Mesenchymal stem cell (in vitro differentiated cells and primary cell): ENCODE measurements at regions not wholly inside any gene's neighbourhood (a gene's known extent, or its start where the extent isn't known, plus 50 kb on each side); places are given as distances from the start of the nearest gene placed in this dataset.
A peak's percentile ranks its signal among the peaks of the same experiment; 100 is the strongest.

Source experiments
- DNase-seq: peaks from one replicate; pipeline ENCODE4 v3.0.0-alpha.2; 2013
- H2AFZ ChIP-seq: one replicate; pipeline ENCODE4 v1.6.1; 2013; ENCODE audit warnings: low read depth, mild to moderate bottlenecking, control low read depth, inconsistent platforms, low read length, moderate library complexity
- H2AK5ac ChIP-seq: 2 replicates; pipeline ENCODE4 v1.6.1; 2013; ENCODE audit warnings: low read length, moderate library complexity, mild to moderate bottlenecking, inconsistent platforms; ENCODE audit not compliant: severe bottlenecking
- H2BK120ac ChIP-seq: one replicate; pipeline ENCODE4 v1.6.1; 2013; ENCODE audit warnings: low read depth, mild to moderate bottlenecking, inconsistent platforms, low read length, moderate library complexity
- H2BK12ac ChIP-seq, 2 experiments: one replicate each; pipeline ENCODE4 v1.6.1; 2013; ENCODE audit warnings: inconsistent platforms in 2 of 2, low read length in 2 of 2, mild to moderate bottlenecking in 2 of 2, moderate library complexity in 2 of 2, control low read depth in 1 of 2
- H2BK15ac ChIP-seq: one replicate; pipeline ENCODE4 v1.6.1; 2013; ENCODE audit warnings: mild to moderate bottlenecking, low read depth, inconsistent platforms; ENCODE audit not compliant: poor library complexity, severe bottlenecking
- H2BK5ac ChIP-seq: 2 replicates; pipeline ENCODE4 v1.6.1; 2013; ENCODE audit warnings: low read depth, mild to moderate bottlenecking, low read length, control low read depth, inconsistent platforms; ENCODE audit not compliant: poor library complexity, severe bottlenecking
- H3K14ac ChIP-seq, 2 experiments: one replicate each; pipeline ENCODE4 v1.6.1; 2013; ENCODE audit warnings: inconsistent platforms in 2 of 2, low read length in 2 of 2, control low read depth in 1 of 2, mild to moderate bottlenecking in 1 of 2, moderate library complexity in 1 of 2
- H3K18ac ChIP-seq, 2 experiments: one replicate each; pipeline ENCODE4 v1.6.1; 2013; ENCODE audit warnings: inconsistent platforms in 2 of 2, low read length in 2 of 2, control low read depth in 1 of 2, low read depth in 1 of 2, mild to moderate bottlenecking in 1 of 2
- H3K23ac ChIP-seq, 2 experiments: one replicate each; pipeline ENCODE4 v1.6.1; 2013; ENCODE audit warnings: inconsistent platforms in 2 of 2, low read length in 2 of 2, mild to moderate bottlenecking in 2 of 2, moderate library complexity in 2 of 2, control low read depth in 1 of 2
- H3K27ac ChIP-seq: 2 replicates; pipeline ENCODE4 v1.5.1; 2013; ENCODE audit warnings: mild to moderate bottlenecking, moderate library complexity, low read length, control low read depth, inconsistent platforms; ENCODE audit not compliant: poor library complexity, severe bottlenecking
- H3K27me3 ChIP-seq, 2 experiments: 2 replicates each; pipeline versions ENCODE4 v1.6.1 to v1.7.0; 2013; ENCODE audit warnings: low read length in 2 of 2, mild to moderate bottlenecking in 2 of 2, moderate library complexity in 2 of 2, control low read depth in 1 of 2, inconsistent platforms in 1 of 2; ENCODE audit not compliant: control insufficient read depth in 1 of 2, insufficient read depth in 1 of 2
- H3K36me3 ChIP-seq, 2 experiments: 2 replicates each; pipeline versions ENCODE4 v1.6.1 to v1.7.0; 2013; ENCODE audit warnings: low read length in 2 of 2, control low read depth in 1 of 2, inconsistent platforms in 1 of 2, low read depth in 1 of 2, mild to moderate bottlenecking in 1 of 2; ENCODE audit not compliant: insufficient read depth in 2 of 2, control insufficient read depth in 1 of 2
- H3K4ac ChIP-seq, 2 experiments: one replicate each; pipeline ENCODE4 v1.6.1; 2013; ENCODE audit warnings: inconsistent platforms in 2 of 2, low read length in 2 of 2, mild to moderate bottlenecking in 2 of 2, moderate library complexity in 2 of 2, control low read depth in 1 of 2, low read depth in 1 of 2
- H3K4me1 ChIP-seq: 2 replicates; pipeline ENCODE4 v1.6.1; 2013; ENCODE audit warnings: low read depth, low read length, control low read depth; ENCODE audit not compliant: control insufficient read depth, insufficient read depth
- H3K4me2 ChIP-seq: 2 replicates; pipeline ENCODE4 v1.6.1; 2013; ENCODE audit warnings: low read length, mild to moderate bottlenecking, inconsistent platforms; ENCODE audit not compliant: poor library complexity, severe bottlenecking
- H3K4me3 ChIP-seq, 2 experiments: 2 replicates each; pipeline versions ENCODE4 v1.5.1 to v1.7.0; 2013; ENCODE audit warnings: low read length in 2 of 2, mild to moderate bottlenecking in 2 of 2, control low read depth in 1 of 2, low read depth in 1 of 2; ENCODE audit not compliant: insufficient read depth in 1 of 2
- H3K79me1 ChIP-seq: replicated peaks from 2 replicates; pipeline ENCODE4 v1.6.1; 2013; ENCODE audit warnings: mild to moderate bottlenecking, control low read depth, low read length, inconsistent platforms; ENCODE audit not compliant: poor library complexity, severe bottlenecking
- H3K9ac ChIP-seq: 2 replicates; pipeline ENCODE4 v1.7.0; 2013; ENCODE audit warnings: mild to moderate bottlenecking, low read length, moderate library complexity
- H3K9me3 ChIP-seq: 2 replicates; pipeline ENCODE4 v1.7.0; 2013; ENCODE audit warnings: mild to moderate bottlenecking, low read length; ENCODE audit not compliant: control insufficient read depth
- H4K8ac ChIP-seq: one replicate; pipeline ENCODE4 v1.6.1; 2013; ENCODE audit warnings: inconsistent platforms, mild to moderate bottlenecking, low read length, moderate library complexity
- H4K91ac ChIP-seq: one replicate; pipeline ENCODE4 v1.6.1; 2013; ENCODE audit warnings: mild to moderate bottlenecking, low read length, inconsistent platforms
- WGBS: methylation state at CpG from one replicate; pipeline ENCODE4 v1.1.7; 2013; ENCODE audit warnings: mixed read lengths; 5-methylcytosine and 5-hydroxymethylcytosine counted together

DNA sequence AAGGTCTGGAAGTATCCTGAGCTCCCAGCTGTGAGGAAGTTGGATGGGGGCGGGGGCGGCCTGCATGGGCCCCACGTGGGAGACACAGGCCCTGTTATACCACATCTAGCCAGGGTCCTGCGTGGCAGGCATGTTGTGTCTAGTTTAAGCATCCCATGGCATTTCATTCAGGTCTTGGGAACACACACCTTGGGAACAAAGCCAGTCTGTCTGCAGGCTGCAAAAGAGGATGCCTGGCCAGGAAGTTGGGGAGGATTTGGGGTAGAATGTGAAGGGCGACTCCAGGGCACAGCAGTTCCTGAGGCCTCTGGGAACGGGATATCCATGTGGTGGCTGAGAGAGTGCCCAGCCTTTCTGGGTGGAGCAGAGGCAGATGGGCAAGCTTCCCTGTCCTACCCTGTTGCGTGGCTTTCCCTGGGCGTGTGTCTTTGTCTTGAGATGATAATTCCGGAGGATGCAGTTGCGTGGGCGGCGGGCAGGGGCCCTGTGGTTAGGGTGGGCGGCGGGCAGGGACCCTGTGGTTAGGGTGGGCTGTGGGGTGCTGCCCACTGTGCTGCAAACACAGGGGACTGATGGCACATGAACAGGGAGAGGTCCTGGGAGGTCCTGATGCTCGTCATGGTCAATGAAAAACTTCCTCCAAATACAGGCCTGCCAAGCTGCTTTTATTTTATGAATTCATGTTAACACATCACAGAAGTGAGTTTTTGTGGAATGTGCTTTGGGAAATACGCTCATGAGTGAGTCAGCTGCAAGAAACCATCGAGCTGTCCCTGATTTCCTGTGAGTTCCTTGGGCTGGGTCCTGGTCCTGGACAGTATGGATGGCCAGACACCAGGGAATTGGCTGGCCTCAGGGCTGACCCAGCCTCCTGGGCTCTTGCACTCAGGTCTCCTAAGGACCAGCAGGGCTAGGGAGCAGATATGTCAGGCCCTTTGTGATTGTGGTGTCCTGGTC, 90.0 kb upstream of the HS6ST1 start:
- 71% methylated on average over 16 of the region's 17 CpGs for WGBS
- Histone ChIP-seq H4K91ac (peak overlapping the region; percentile 55), H3K9me3 (no peaks in the 10 kb centered on the region), H2BK120ac (peak overlapping the region; percentile 83), H3K27ac (no peak overlapping the region), H2BK15ac (peak overlapping the region; percentile 37), H3K4ac (peak overlapping the region; percentile 40 to 66), H3K4me3 (peak overlapping the region in 1 of 2 experiments; percentile 42), H3K4me1 (peaks cover 12% of the 10 kb centered on the region), H2BK5ac (no peak overlapping the region), H3K18ac (peak overlapping the region; percentile 40 to 82), H3K14ac (no peak overlapping the region), H3K27me3 (no peaks in the 10 kb centered on the region), H3K36me3 (no peaks in the 10 kb centered on the region), H4K8ac (peak overlapping the region; percentile 87), H2AK5ac (no peak overlapping the region), H3K4me2 (no peak overlapping the region), H2AFZ (no peak overlapping the region), H3K9ac (peak overlapping the region; percentile 63), H3K23ac (no peak overlapping the region), H3K79me1 (no peaks in the 10 kb centered on the region), H2BK12ac (peak overlapping the region; percentile 14 to 50)
- DNase-seq = peak; percentile 58

DNA sequence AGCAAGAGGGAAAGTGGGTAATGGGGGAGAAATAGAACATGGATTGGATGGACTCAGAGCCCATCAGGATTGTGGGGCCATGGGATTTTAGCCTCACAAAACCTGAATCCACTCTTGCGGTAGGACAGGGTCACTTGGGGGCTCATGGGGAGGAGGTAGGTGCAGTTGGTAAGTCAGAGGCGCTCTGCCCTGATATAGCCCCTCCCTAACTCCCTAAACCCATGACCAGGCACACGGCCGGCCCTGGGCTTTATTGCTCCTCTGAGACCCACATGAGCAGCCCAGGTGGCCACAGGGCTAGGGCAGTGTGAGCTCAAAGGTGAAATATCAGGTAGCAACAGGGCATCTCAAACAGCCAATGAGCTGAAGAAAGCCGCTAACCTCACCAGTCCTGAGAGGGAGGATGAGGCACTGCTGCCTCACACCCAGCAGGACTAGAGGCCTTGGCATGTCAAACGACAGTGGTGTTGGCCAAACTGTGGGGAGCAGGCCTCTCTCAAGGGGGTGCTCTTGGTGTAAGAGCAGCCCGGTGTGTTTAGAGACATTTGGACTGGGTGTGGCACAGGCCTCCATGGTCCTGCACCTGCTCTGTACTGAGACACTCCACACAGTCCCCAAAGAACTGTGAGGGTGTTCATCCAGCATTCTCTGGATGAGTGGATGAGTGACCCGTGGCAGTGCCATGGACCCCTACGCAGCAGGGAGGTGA, 90.8 kb upstream of the HS6ST1 start:
- H2AK5ac ChIP-seq = peak overlapping the region; percentile 40
- H3K9ac ChIP-seq = peak overlapping the region; percentile 63
- H2BK120ac ChIP-seq = peak overlapping the region; percentile 24
- no peak overlapping the region for H3K4me2 ChIP-seq
- no peaks in the 10 kb centered on the region for H3K27me3 ChIP-seq
- 91% methylated on average over 9 of the region's 9 CpGs for WGBS
- H4K91ac ChIP-seq = peak overlapping the region; percentile 45
- H3K23ac ChIP-seq = peak overlapping the region in 1 of 2 experiments; percentile 18
- peak overlapping the region; percentile 29 for H4K8ac ChIP-seq
- no peak overlapping the region for H2BK5ac ChIP-seq
- peak overlapping the region in 1 of 2 experiments; percentile 71 for H3K14ac ChIP-seq
- H2BK12ac ChIP-seq = peak overlapping the region in 1 of 2 experiments; percentile 7
- peak overlapping the region; percentile 41 to 67 for H3K18ac ChIP-seq
- H3K4me3 ChIP-seq = no peak overlapping the region
- peaks cover 12% of the 10 kb centered on the region for H3K4me1 ChIP-seq
- H3K79me1 ChIP-seq = no peaks in the 10 kb centered on the region
- H3K4ac ChIP-seq = peak overlapping the region in 1 of 2 experiments; percentile 4
- no peak for DNase-seq
- H3K27ac ChIP-seq = no peak overlapping the region
- no peaks in the 10 kb centered on the region for H3K9me3 ChIP-seq
- no peaks in the 10 kb centered on the region for H3K36me3 ChIP-seq
- no peak overlapping the region for H2AFZ ChIP-seq
- H2BK15ac ChIP-seq = no peak overlapping the region

DNA sequence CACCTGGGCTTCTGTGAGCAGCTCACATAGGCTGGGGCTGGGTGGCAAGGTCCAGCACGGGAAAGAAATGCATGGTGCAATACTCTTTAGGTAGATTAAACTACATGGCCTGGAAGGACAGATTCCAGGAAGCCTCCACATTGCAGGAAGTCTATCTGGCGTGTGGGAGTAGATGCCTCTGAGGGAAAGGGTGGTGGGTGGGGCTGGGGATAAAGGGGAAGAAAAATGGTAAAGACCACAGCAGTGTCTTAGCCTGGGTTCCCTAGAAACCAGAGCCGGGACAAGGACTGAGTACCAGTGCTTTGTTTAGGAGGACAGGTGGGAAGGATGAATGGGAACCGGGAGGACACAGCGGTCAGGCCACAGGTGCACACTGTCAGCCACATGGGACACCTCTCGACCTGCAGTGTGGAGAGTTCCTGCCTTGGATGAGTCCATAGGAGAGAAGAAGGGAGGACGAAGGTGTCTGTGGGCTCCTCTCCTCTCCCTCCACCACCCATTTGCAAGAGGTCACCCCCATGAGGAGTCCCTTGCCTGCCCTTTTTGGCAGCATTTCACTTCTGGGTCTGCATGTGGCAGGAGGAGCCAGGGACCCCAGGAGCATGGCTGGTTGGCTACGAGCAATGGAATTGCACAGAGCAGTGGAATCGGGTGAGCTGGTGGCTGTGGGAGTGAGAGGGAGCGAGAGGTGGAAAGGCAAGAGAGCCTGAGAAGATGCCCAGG, 91.5 kb upstream of the HS6ST1 start:
- Histone ChIP-seq H2BK5ac (no peak overlapping the region), H2BK15ac (no peak overlapping the region), H3K23ac (no peak overlapping the region), H3K14ac (peak overlapping the region in 1 of 2 experiments; percentile 31), H3K27ac (no peak overlapping the region), H4K8ac (no peak overlapping the region), H3K79me1 (no peaks in the 10 kb centered on the region), H3K4me1 (peaks cover 12% of the 10 kb centered on the region), H3K9ac (no peak overlapping the region), H4K91ac (no peak overlapping the region), H2BK12ac (no peak overlapping the region), H3K9me3 (peaks cover under 1% of the 10 kb centered on the region), H3K4me3 (no peak overlapping the region), H3K36me3 (no peaks in the 10 kb centered on the region), H3K4me2 (no peak overlapping the region), H2AFZ (no peak overlapping the region), H3K27me3 (no peaks in the 10 kb centered on the region), H3K18ac (no peak overlapping the region), H2BK120ac (no peak overlapping the region), H3K4ac (no peak overlapping the region), H2AK5ac (no peak overlapping the region)
- no peak for DNase-seq
- WGBS = 98% methylated on average over 9 of the region's 10 CpGs
